GM23338 (cell line): ENCODE measurements at regions not wholly inside any gene's neighbourhood (a gene's known extent, or its start where the extent isn't known, plus 50 kb on each side); places are given as distances from the start of the nearest gene placed in this dataset.

ENCODE experiments used
- ATAC-seq: fragments of 200-7000 bp; cut with Tn5 transposase; 3 replicates; pipeline ENCODE4 v1.9.1; 2020
- DNase-seq: peaks from one replicate; pipeline ENCODE4 v3.0.0-alpha.2; 2015; ENCODE audit warnings: low spot score
- H2AFZ ChIP-seq: fragments of 200-600 bp; sonication (generic); 2 replicates; pipeline ENCODE4 v1.8.0; 2016; ENCODE audit warnings: antibody characterized with exemption, mild to moderate bottlenecking, moderate library complexity
- H3F3A ChIP-seq: fragments of 200-600 bp; sonication (generic); replicated peaks from 2 replicates; pipeline ENCODE4 v1.8.0; 2017; ENCODE audit warnings: antibody characterized with exemption, mixed run types, low read depth
- H3K27ac ChIP-seq: fragments of 200-600 bp; sonication (generic); 2 replicates; pipeline ENCODE4 v1.6.1; 2016; ENCODE audit warnings: low read depth
- H3K27me3 ChIP-seq: fragments of 200-600 bp; sonication (generic); 2 replicates; pipeline ENCODE4 v1.8.0; 2016; ENCODE audit warnings: mild to moderate bottlenecking, mixed run types, moderate library complexity; ENCODE audit not compliant: insufficient read depth
- H3K36me3 ChIP-seq: fragments of 200-600 bp; sonication (generic); 2 replicates; pipeline ENCODE4 v1.8.0; 2016; ENCODE audit warnings: mild to moderate bottlenecking; ENCODE audit not compliant: insufficient read depth
- H3K4me1 ChIP-seq: fragments of 200-600 bp; sonication (generic); 2 replicates; pipeline ENCODE4 v1.8.0; 2016; ENCODE audit warnings: mild to moderate bottlenecking, moderate library complexity; ENCODE audit not compliant: insufficient read depth
- H3K4me2 ChIP-seq: fragments of 200-600 bp; sonication (generic); 2 replicates; pipeline ENCODE4 v1.7.1; 2017; ENCODE audit warnings: mixed run types
- H3K4me3 ChIP-seq: fragments of 200-600 bp; sonication (generic); 2 replicates; pipeline ENCODE4 v1.6.1; 2016; ENCODE audit warnings: mixed run types
- H3K79me2 ChIP-seq: fragments of 200-600 bp; sonication (generic); replicated peaks from 2 replicates; pipeline ENCODE4 v1.8.0; 2017; ENCODE audit warnings: mild to moderate bottlenecking; ENCODE audit not compliant: insufficient read depth
- H3K9me2 ChIP-seq: fragments of 200-600 bp; sonication (generic); 2 replicates; pipeline ENCODE4 v1.8.0; 2017; ENCODE audit not compliant: insufficient read depth
- H4K20me1 ChIP-seq: fragments of 200-600 bp; sonication (generic); replicated peaks from 2 replicates; pipeline ENCODE4 v1.8.0; 2017; ENCODE audit warnings: mild to moderate bottlenecking; ENCODE audit not compliant: insufficient read depth
- H3K27ac Mint-ChIP-seq: 2 replicates; pipeline ENCODE4 v1.8.0; 2020; ENCODE audit warnings: inconsistent platforms, mild to moderate bottlenecking, moderate library complexity, mixed read lengths
- H3K27me3 Mint-ChIP-seq: 3 replicates; pipeline ENCODE4 v1.8.0; 2022; ENCODE audit warnings: low read depth, mild to moderate bottlenecking, moderate library complexity, mixed read lengths, inconsistent platforms; ENCODE audit not compliant: insufficient read depth, poor library complexity
- H3K36me3 Mint-ChIP-seq: 3 replicates; pipeline ENCODE4 v1.8.0; 2021; ENCODE audit warnings: low read depth, mild to moderate bottlenecking, inconsistent platforms, moderate library complexity, mixed read lengths
- H3K4me1 Mint-ChIP-seq: 3 replicates; pipeline ENCODE4 v1.8.0; 2020; ENCODE audit warnings: mild to moderate bottlenecking, inconsistent platforms, mixed read lengths
- H3K4me3 Mint-ChIP-seq: 3 replicates; pipeline ENCODE4 v1.8.0; 2021; ENCODE audit warnings: moderate library complexity, mild to moderate bottlenecking, inconsistent platforms, mixed read lengths
- H3K9me3 Mint-ChIP-seq: 3 replicates; pipeline ENCODE4 v1.8.0; 2020; ENCODE audit warnings: moderate library complexity, mild to moderate bottlenecking, inconsistent platforms, mixed read lengths
- EZH2phosphoT487 ChIP-seq: fragments of 200-600 bp; sonication (generic); IDR thresholded peaks from one replicate; pipeline ENCODE4 v1.8.1; 2018; ENCODE audit warnings: antibody characterized with exemption; ENCODE audit not compliant: unreplicated experiment
- JUNB ChIP-seq: IDR thresholded peaks from one replicate; pipeline ENCODE4 v1.6.1; 2016; ENCODE audit warnings: antibody characterized with exemption; ENCODE audit not compliant: unreplicated experiment
- NANOG ChIP-seq: IDR thresholded peaks from 2 replicates; pipeline ENCODE4 v1.6.1; 2016; ENCODE audit warnings: antibody characterized with exemption, borderline replicate concordance
- POLR2AphosphoS5 ChIP-seq: IDR thresholded peaks from 2 replicates; pipeline ENCODE4 v1.6.1; 2016; ENCODE audit warnings: antibody characterized with exemption, low read depth
- ZNF331 ChIP-seq: fragments of 250-450 bp; sonication (Bioruptor Pico); IDR thresholded peaks from 2 replicates; pipeline ENCODE4 v1.5.0; 2020; ENCODE audit warnings: low read depth, mild to moderate bottlenecking, moderate library complexity
- TF ChIP-seq, protein P1 (sequence below): IDR thresholded peaks from 2 replicates; pipeline ENCODE4 v1.6.1; 2016; ENCODE audit warnings: antibody characterized with exemption
- TF ChIP-seq, protein P2 (sequence below): IDR thresholded peaks from one replicate; pipeline ENCODE4 v1.6.1; 2018; ENCODE audit warnings: antibody characterized with exemption; ENCODE audit not compliant: unreplicated experiment
- TF ChIP-seq, protein P3 (sequence below): fragments of 250-450 bp; sonication (Bioruptor Pico); IDR thresholded peaks from 2 replicates; pipeline ENCODE4 v1.5.0; 2020; ENCODE audit warnings: mild to moderate bottlenecking, moderate library complexity
- TF ChIP-seq, protein P4 (sequence below), 2 experiments: fragments of 200-600 bp in 1 of 2; sonication (generic) in 1 of 2; conservative IDR thresholded peaks; 2 replicates each; pipeline versions ENCODE4 v1.5.1 to v1.6.1; 2016 to 2017; ENCODE audit warnings: antibody characterized with exemption in 2 of 2, low read depth in 2 of 2, mild to moderate bottlenecking in 2 of 2, moderate library complexity in 1 of 2

DNA sequence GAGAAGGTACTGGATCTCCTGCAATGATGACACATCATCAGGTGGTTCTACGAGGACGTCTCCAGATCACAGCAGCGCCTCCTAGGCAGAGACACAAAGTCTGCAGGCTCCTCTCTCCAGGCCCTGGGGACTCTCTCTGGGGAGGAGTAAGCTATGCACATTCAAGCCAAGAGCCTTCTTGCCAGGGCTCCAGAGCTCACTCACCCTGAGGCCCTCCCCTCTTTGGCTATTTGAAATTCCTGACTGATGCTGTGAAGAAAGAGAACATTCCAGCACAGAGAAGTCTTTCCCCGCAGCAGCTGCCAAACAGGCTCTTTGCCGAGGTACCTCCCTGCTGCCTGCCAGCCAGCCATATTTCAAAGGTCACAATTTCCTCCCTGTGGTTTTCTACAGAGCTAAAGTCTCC lies 204.9 kb downstream of the CSNK2A3 start:
- H3K27ac ChIP-seq, result peak overlapping the region; percentile 53; the same call in 1 of the 2 replicates
- peak; percentile 99 for ATAC-seq
- no peaks in the 10 kb centered on the region for H3K4me1 ChIP-seq
- 0 out of 2 replicates have a peak, but pooled peaks cover 5% of the 10 kb centered on the region for H3K9me2 ChIP-seq
- H2AFZ ChIP-seq, result no peak overlapping the region; the same call in 1 of the 2 replicates
- H3K36me3 Mint-ChIP-seq, result no peaks in the 10 kb centered on the region
- no peaks in the 10 kb centered on the region for H3K36me3 ChIP-seq
- no peak overlapping the region; the same call in 1 of the 2 replicates for H3K27ac Mint-ChIP-seq
- H3K79me2 ChIP-seq, result no peaks in the 10 kb centered on the region
- H3K4me1 Mint-ChIP-seq, result peaks cover 8% of the 10 kb centered on the region; the same call in 2 of the 3 replicates
- H3K27me3 Mint-ChIP-seq, result no peaks in the 10 kb centered on the region
- H3F3A ChIP-seq, result no peaks in the 10 kb centered on the region
- no peaks in the 10 kb centered on the region for H3K27me3 ChIP-seq
- peak; percentile 77 for DNase-seq
- no peak overlapping the region for H3K4me2 ChIP-seq
- no peaks in the 10 kb centered on the region for H4K20me1 ChIP-seq
- H3K9me3 Mint-ChIP-seq, result peaks cover 5% of the 10 kb centered on the region
- H3K4me3 ChIP-seq, result no peak overlapping the region
- TF ChIP-seq, protein P1, sequence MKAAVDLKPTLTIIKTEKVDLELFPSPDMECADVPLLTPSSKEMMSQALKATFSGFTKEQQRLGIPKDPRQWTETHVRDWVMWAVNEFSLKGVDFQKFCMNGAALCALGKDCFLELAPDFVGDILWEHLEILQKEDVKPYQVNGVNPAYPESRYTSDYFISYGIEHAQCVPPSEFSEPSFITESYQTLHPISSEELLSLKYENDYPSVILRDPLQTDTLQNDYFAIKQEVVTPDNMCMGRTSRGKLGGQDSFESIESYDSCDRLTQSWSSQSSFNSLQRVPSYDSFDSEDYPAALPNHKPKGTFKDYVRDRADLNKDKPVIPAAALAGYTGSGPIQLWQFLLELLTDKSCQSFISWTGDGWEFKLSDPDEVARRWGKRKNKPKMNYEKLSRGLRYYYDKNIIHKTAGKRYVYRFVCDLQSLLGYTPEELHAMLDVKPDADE, result no peak
- TF ChIP-seq, protein P2, sequence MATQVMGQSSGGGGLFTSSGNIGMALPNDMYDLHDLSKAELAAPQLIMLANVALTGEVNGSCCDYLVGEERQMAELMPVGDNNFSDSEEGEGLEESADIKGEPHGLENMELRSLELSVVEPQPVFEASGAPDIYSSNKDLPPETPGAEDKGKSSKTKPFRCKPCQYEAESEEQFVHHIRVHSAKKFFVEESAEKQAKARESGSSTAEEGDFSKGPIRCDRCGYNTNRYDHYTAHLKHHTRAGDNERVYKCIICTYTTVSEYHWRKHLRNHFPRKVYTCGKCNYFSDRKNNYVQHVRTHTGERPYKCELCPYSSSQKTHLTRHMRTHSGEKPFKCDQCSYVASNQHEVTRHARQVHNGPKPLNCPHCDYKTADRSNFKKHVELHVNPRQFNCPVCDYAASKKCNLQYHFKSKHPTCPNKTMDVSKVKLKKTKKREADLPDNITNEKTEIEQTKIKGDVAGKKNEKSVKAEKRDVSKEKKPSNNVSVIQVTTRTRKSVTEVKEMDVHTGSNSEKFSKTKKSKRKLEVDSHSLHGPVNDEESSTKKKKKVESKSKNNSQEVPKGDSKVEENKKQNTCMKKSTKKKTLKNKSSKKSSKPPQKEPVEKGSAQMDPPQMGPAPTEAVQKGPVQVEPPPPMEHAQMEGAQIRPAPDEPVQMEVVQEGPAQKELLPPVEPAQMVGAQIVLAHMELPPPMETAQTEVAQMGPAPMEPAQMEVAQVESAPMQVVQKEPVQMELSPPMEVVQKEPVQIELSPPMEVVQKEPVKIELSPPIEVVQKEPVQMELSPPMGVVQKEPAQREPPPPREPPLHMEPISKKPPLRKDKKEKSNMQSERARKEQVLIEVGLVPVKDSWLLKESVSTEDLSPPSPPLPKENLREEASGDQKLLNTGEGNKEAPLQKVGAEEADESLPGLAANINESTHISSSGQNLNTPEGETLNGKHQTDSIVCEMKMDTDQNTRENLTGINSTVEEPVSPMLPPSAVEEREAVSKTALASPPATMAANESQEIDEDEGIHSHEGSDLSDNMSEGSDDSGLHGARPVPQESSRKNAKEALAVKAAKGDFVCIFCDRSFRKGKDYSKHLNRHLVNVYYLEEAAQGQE, result no peak
- TF ChIP-seq NANOG (no peak), EZH2phosphoT487 (no peak), ZNF331 (no peak), POLR2AphosphoS5 (no peak), JUNB (no peak)
- TF ChIP-seq, protein P3, sequence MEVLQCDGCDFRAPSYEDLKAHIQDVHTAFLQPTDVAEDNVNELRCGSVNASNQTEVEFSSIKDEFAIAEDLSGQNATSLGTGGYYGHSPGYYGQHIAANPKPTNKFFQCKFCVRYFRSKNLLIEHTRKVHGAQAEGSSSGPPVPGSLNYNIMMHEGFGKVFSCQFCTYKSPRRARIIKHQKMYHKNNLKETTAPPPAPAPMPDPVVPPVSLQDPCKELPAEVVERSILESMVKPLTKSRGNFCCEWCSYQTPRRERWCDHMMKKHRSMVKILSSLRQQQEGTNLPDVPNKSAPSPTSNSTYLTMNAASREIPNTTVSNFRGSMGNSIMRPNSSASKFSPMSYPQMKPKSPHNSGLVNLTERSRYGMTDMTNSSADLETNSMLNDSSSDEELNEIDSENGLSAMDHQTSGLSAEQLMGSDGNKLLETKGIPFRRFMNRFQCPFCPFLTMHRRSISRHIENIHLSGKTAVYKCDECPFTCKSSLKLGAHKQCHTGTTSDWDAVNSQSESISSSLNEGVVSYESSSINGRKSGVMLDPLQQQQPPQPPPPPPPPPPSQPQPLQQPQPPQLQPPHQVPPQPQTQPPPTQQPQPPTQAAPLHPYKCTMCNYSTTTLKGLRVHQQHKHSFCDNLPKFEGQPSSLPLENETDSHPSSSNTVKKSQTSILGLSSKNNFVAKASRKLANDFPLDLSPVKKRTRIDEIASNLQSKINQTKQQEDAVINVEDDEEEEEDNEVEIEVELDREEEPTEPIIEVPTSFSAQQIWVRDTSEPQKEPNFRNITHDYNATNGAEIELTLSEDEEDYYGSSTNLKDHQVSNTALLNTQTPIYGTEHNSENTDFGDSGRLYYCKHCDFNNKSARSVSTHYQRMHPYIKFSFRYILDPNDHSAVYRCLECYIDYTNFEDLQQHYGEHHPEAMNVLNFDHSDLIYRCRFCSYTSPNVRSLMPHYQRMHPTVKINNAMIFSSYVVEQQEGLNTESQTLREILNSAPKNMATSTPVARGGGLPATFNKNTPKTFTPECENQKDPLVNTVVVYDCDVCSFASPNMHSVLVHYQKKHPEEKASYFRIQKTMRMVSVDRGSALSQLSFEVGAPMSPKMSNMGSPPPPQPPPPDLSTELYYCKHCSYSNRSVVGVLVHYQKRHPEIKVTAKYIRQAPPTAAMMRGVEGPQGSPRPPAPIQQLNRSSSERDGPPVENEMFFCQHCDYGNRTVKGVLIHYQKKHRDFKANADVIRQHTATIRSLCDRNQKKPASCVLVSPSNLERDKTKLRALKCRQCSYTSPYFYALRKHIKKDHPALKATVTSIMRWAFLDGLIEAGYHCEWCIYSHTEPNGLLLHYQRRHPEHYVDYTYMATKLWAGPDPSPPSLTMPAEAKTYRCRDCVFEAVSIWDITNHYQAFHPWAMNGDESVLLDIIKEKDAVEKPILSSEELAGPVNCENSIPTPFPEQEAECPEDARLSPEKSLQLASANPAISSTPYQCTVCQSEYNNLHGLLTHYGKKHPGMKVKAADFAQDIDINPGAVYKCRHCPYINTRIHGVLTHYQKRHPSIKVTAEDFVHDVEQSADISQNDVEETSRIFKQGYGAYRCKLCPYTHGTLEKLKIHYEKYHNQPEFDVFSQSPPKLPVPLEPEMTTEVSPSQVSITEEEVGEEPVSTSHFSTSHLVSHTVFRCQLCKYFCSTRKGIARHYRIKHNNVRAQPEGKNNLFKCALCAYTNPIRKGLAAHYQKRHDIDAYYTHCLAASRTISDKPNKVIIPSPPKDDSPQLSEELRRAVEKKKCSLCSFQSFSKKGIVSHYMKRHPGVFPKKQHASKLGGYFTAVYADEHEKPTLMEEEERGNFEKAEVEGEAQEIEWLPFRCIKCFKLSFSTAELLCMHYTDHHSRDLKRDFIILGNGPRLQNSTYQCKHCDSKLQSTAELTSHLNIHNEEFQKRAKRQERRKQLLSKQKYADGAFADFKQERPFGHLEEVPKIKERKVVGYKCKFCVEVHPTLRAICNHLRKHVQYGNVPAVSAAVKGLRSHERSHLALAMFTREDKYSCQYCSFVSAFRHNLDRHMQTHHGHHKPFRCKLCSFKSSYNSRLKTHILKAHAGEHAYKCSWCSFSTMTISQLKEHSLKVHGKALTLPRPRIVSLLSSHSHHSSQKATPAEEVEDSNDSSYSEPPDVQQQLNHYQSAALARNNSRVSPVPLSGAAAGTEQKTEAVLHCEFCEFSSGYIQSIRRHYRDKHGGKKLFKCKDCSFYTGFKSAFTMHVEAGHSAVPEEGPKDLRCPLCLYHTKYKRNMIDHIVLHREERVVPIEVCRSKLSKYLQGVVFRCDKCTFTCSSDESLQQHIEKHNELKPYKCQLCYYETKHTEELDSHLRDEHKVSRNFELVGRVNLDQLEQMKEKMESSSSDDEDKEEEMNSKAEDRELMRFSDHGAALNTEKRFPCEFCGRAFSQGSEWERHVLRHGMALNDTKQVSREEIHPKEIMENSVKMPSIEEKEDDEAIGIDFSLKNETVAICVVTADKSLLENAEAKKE (CRISPR knock-in tag), result peak; percentile 85
- TF ChIP-seq, protein P4, sequence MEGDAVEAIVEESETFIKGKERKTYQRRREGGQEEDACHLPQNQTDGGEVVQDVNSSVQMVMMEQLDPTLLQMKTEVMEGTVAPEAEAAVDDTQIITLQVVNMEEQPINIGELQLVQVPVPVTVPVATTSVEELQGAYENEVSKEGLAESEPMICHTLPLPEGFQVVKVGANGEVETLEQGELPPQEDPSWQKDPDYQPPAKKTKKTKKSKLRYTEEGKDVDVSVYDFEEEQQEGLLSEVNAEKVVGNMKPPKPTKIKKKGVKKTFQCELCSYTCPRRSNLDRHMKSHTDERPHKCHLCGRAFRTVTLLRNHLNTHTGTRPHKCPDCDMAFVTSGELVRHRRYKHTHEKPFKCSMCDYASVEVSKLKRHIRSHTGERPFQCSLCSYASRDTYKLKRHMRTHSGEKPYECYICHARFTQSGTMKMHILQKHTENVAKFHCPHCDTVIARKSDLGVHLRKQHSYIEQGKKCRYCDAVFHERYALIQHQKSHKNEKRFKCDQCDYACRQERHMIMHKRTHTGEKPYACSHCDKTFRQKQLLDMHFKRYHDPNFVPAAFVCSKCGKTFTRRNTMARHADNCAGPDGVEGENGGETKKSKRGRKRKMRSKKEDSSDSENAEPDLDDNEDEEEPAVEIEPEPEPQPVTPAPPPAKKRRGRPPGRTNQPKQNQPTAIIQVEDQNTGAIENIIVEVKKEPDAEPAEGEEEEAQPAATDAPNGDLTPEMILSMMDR (conservative IDR thresholded peaks at IDR 0.05; ENCODE audit: low read depth in 2 of 2), result peak; percentile 45 to 63
- no peak overlapping the region for H3K4me3 Mint-ChIP-seq
